Mucosa of rectum (tissue), 2 donors: ENCODE measurements at regions not wholly inside any gene's neighbourhood (a gene's known extent, or its start where the extent isn't known, plus 50 kb on each side); places are given as distances from the start of the nearest gene placed in this dataset.
"Not testable (repeated sequence)": the region's sequence is repeated elsewhere in the genome, so short reads cannot be mapped to it uniquely, and the experiment has no call there.

Source experiments
- H3K27ac ChIP-seq, 2 donors: one replicate each; pipeline ENCODE4 v1.7.0; 2013; ENCODE audit warnings: inconsistent platforms in 2 of 2, low read depth in 2 of 2, low read length in 2 of 2
- H3K27me3 ChIP-seq, 2 donors: one replicate each; pipeline ENCODE4 v1.7.0; 2013; ENCODE audit warnings: low read length in 2 of 2; ENCODE audit not compliant: control insufficient read depth in 2 of 2, insufficient read depth in 2 of 2
- H3K36me3 ChIP-seq, 2 donors: one replicate each; pipeline ENCODE4 v1.7.0; 2013; ENCODE audit warnings: low read length in 2 of 2; ENCODE audit not compliant: control insufficient read depth in 2 of 2, insufficient read depth in 2 of 2
- H3K4me1 ChIP-seq, 2 donors: one replicate each; pipeline ENCODE4 v1.7.0; 2013; ENCODE audit warnings: low read length in 2 of 2, mild to moderate bottlenecking in 1 of 2; ENCODE audit not compliant: control insufficient read depth in 2 of 2, insufficient read depth in 2 of 2
- H3K4me3 ChIP-seq, 2 donors: one replicate each; pipeline ENCODE4 v1.7.0; 2013; ENCODE audit warnings: low read length in 2 of 2
- H3K9ac ChIP-seq, 2 donors: one replicate each; pipeline ENCODE4 v1.7.0; 2013; ENCODE audit warnings: low read length in 2 of 2, low read depth in 1 of 2, mild to moderate bottlenecking in 1 of 2
- H3K9me3 ChIP-seq, 2 donors: one replicate each; pipeline ENCODE4 v1.7.0; 2013; ENCODE audit warnings: low read length in 2 of 2; ENCODE audit not compliant: control insufficient read depth in 2 of 2
- donor health status: healthy.
- donor health status: Normal muscosa, but diverticular disease.

GRCh38 chr13:78084401-78084800, 165.8 kb upstream of the EDNRB start:
- Histone ChIP-seq H3K4me3 (no peak overlapping the region), H3K9ac (no peak overlapping the region), H3K36me3 (no peaks in the 10 kb centered on the region), H3K9me3 (no peaks in the 10 kb centered on the region), H3K4me1 (no peaks in the 10 kb centered on the region), H3K27me3 (no peaks in the 10 kb centered on the region), H3K27ac (no peak overlapping the region)

GRCh38 chr13:78078168-78078567, 159.5 kb upstream of the EDNRB start:
- H3K4me3 ChIP-seq, result no peak overlapping the region
- no peaks in the 10 kb centered on the region for H3K4me1 ChIP-seq
- H3K9me3 ChIP-seq, result no peaks in the 10 kb centered on the region
- H3K36me3 ChIP-seq, result no peaks in the 10 kb centered on the region
- no peaks in the 10 kb centered on the region for H3K27me3 ChIP-seq
- H3K27ac ChIP-seq, result no peak overlapping the region
- no peak overlapping the region for H3K9ac ChIP-seq

- no peak overlapping the region for H3K9ac ChIP-seq
Observed at GRCh38 chr13:78067290-78067689, 148.7 kb upstream of the EDNRB start.

GRCh38 chr13:78065141-78065540, 146.5 kb upstream of the EDNRB start:
- peaks cover 0 to 2% of the 10 kb centered on the region in 2 donors for H3K4me1 ChIP-seq
- no peak overlapping the region for H3K9ac ChIP-seq
- H3K4me3 ChIP-seq, result no peak overlapping the region
- H3K9me3 ChIP-seq, result no peaks in the 10 kb centered on the region
- H3K27me3 ChIP-seq, result no peaks in the 10 kb centered on the region
- no peaks in the 10 kb centered on the region for H3K36me3 ChIP-seq
- H3K27ac ChIP-seq, result no peak overlapping the region

More at GRCh38 chr13:78067290-78067689, 148.7 kb upstream of the EDNRB start:
- no peaks in the 10 kb centered on the region for H3K9me3 ChIP-seq
- no peak overlapping the region for H3K27ac ChIP-seq
- H3K4me3 ChIP-seq, result no peak overlapping the region
- H3K27me3 ChIP-seq, result peaks cover 0 to 4% of the 10 kb centered on the region in 2 donors
- peaks cover 0 to 2% of the 10 kb centered on the region in 2 donors for H3K4me1 ChIP-seq
- H3K36me3 ChIP-seq, result no peaks in the 10 kb centered on the region

- Histone ChIP-seq H3K9me3 (no peaks in the 10 kb centered on the region), H3K4me3 (no peak overlapping the region), H3K36me3 (no peaks in the 10 kb centered on the region), H3K9ac (no peak overlapping the region), H3K27ac (no peak overlapping the region), H3K4me1 (no peaks in the 10 kb centered on the region), H3K27me3 (no peaks in the 10 kb centered on the region)
Observed at GRCh38 chr13:78061806-78062205, 143.2 kb upstream of the EDNRB start.

- no peak overlapping the region for H3K27ac ChIP-seq
- no peaks in the 10 kb centered on the region for H3K27me3 ChIP-seq
- no peaks in the 10 kb centered on the region for H3K9me3 ChIP-seq
- H3K4me3 ChIP-seq, result no peak overlapping the region
- H3K9ac ChIP-seq, result no peak overlapping the region
- no peaks in the 10 kb centered on the region for H3K36me3 ChIP-seq
- H3K4me1 ChIP-seq, result no peaks in the 10 kb centered on the region
Observed at GRCh38 chr13:78060966-78061365, 142.3 kb upstream of the EDNRB start.

GRCh38 chr13:78056865-78057264, 138.2 kb upstream of the EDNRB start:
- H3K36me3 ChIP-seq, H3K27ac ChIP-seq, H3K4me3 ChIP-seq, H3K27me3 ChIP-seq, H3K9ac ChIP-seq, H3K4me1 ChIP-seq, H3K9me3 ChIP-seq: not testable (repeated sequence)

GRCh38 chr13:78054157-78054556, 135.5 kb upstream of the EDNRB start:
- Histone ChIP-seq H3K27me3 (no peaks in the 10 kb centered on the region), H3K4me1 (no peaks in the 10 kb centered on the region), H3K9ac (no peak overlapping the region), H3K4me3 (no peak overlapping the region), H3K36me3 (no peaks in the 10 kb centered on the region), H3K27ac (no peak overlapping the region), H3K9me3 (no peaks in the 10 kb centered on the region)

GRCh38 chr13:78047151-78047550, 128.5 kb upstream of the EDNRB start:
- H3K27me3 ChIP-seq, result no peaks in the 10 kb centered on the region

GRCh38 chr13:78046331-78046730, 127.7 kb upstream of the EDNRB start:
- no peak overlapping the region for H3K27ac ChIP-seq
- no peak overlapping the region for H3K9ac ChIP-seq
- no peaks in the 10 kb centered on the region for H3K36me3 ChIP-seq
- no peaks in the 10 kb centered on the region for H3K27me3 ChIP-seq
- no peaks in the 10 kb centered on the region for H3K9me3 ChIP-seq
- no peaks in the 10 kb centered on the region for H3K4me1 ChIP-seq
- no peak overlapping the region for H3K4me3 ChIP-seq

More at GRCh38 chr13:78047151-78047550, 128.5 kb upstream of the EDNRB start:
- Histone ChIP-seq H3K9me3 (no peaks in the 10 kb centered on the region), H3K36me3 (no peaks in the 10 kb centered on the region), H3K9ac (no peak overlapping the region), H3K27ac (no peak overlapping the region), H3K4me1 (no peaks in the 10 kb centered on the region), H3K4me3 (no peak overlapping the region)

GRCh38 chr13:78045916-78046315, 127.3 kb upstream of the EDNRB start:
- no peak overlapping the region for H3K9ac ChIP-seq
- H3K27ac ChIP-seq, result no peak overlapping the region
- no peaks in the 10 kb centered on the region for H3K27me3 ChIP-seq
- H3K36me3 ChIP-seq, result no peaks in the 10 kb centered on the region
- no peaks in the 10 kb centered on the region for H3K9me3 ChIP-seq
- no peaks in the 10 kb centered on the region for H3K4me1 ChIP-seq
- no peak overlapping the region for H3K4me3 ChIP-seq
